ENCODE measurements at regions not wholly inside any gene's neighbourhood (a gene's known extent, or its start where the extent isn't known, plus 50 kb on each side); places are given as distances from the start of the nearest gene placed in this dataset.
A peak's percentile ranks its signal among the peaks of the same experiment; 100 is the strongest.

GRCh38 chr6:14720411-14721102 lies 525.3 kb upstream of the JARID2 start:
- no peak overlapping the region for H3K9ac ChIP-seq (ENCODE audit: low read length)
- no peaks in the 10 kb centered on the region for H3K36me3 ChIP-seq (ENCODE audit: insufficient read depth, low read length)
- H3K9me2 ChIP-seq (ENCODE audit: insufficient read depth, low read length): no peaks in the 10 kb centered on the region
- no peak overlapping the region for H3K4me2 ChIP-seq (ENCODE audit: low read length)
- H3F3A ChIP-seq (ENCODE audit: insufficient read depth, low read length, poor library complexity, severe bottlenecking): no peaks in the 10 kb centered on the region
- H3K79me2 ChIP-seq (replicated peaks; ENCODE audit: insufficient read depth, low read length): no peaks in the 10 kb centered on the region
- H3K27ac ChIP-seq (ENCODE audit: low read length): peak overlapping the region; percentile 13
- H2AFZ ChIP-seq (ENCODE audit: low read depth, low read length): no peak overlapping the region
- no peaks in the 10 kb centered on the region for H3K27me3 ChIP-seq (ENCODE audit: insufficient read depth, low read depth, low read length)
- TF ChIP-seq TAF1 (IDR thresholded peaks at IDR 0.05; ENCODE audit: low read depth): no peak
- no peak for TF ChIP-seq CTCF (IDR thresholded peaks at IDR 0.05; ENCODE audit: poor library complexity, severe bottlenecking)
- TF ChIP-seq EP300 (conservative IDR thresholded peaks at IDR 0.05; ENCODE audit: poor library complexity, severe bottlenecking): no peak
- no peak for TF ChIP-seq EZH2 (IDR thresholded peaks at IDR 0.05; ENCODE audit: borderline replicate concordance, insufficient read depth, low read length, poor library complexity, severe bottlenecking)
- no peak for TF ChIP-seq MXI1 (conservative IDR thresholded peaks at IDR 0.05; ENCODE audit: poor library complexity, severe bottlenecking)
- no peak for TF ChIP-seq SMC3 (conservative IDR thresholded peaks at IDR 0.05; ENCODE audit: poor library complexity)
- TF ChIP-seq POLR2AphosphoS5 (IDR thresholded peaks at IDR 0.05): no peak
- no peak for TF ChIP-seq REST (IDR thresholded peaks at IDR 0.05; ENCODE audit: borderline replicate concordance)
- no peak for TF ChIP-seq RAD21 (conservative IDR thresholded peaks at IDR 0.05)
- no peaks in the 10 kb centered on the region for H4K20me1 ChIP-seq (ENCODE audit: insufficient read depth)
- no peaks in the 10 kb centered on the region for H3K9me3 ChIP-seq (ENCODE audit: low read length)
- H3K4me3 ChIP-seq (ENCODE audit: low read length): no peak overlapping the region

- Histone ChIP-seq H2AFZ (ENCODE audit: low read depth, low read length) (no peak overlapping the region), H3K4me3 (ENCODE audit: low read length) (no peak overlapping the region), H3K9ac (ENCODE audit: low read length) (no peak overlapping the region), H3K4me2 (ENCODE audit: low read length) (no peak overlapping the region), H3K9me2 (ENCODE audit: insufficient read depth, low read length) (no peaks in the 10 kb centered on the region), H3F3A (ENCODE audit: insufficient read depth, low read length, poor library complexity, severe bottlenecking) (no peaks in the 10 kb centered on the region), H3K9me3 (ENCODE audit: low read length) (no peaks in the 10 kb centered on the region), H3K27ac (ENCODE audit: low read length) (peak overlapping the region; percentile 13), H4K20me1 (ENCODE audit: insufficient read depth) (no peaks in the 10 kb centered on the region), H3K79me2 (replicated peaks; ENCODE audit: insufficient read depth, low read length) (no peaks in the 10 kb centered on the region), H3K27me3 (ENCODE audit: insufficient read depth, low read depth, low read length) (no peaks in the 10 kb centered on the region), H3K36me3 (ENCODE audit: insufficient read depth, low read length) (no peaks in the 10 kb centered on the region)
- TF ChIP-seq EZH2 (IDR thresholded peaks at IDR 0.05; ENCODE audit: borderline replicate concordance, insufficient read depth, low read length, poor library complexity, severe bottlenecking) (no peak), SMC3 (conservative IDR thresholded peaks at IDR 0.05; ENCODE audit: poor library complexity) (peak; percentile 39), TAF1 (IDR thresholded peaks at IDR 0.05; ENCODE audit: low read depth) (no peak), POLR2AphosphoS5 (IDR thresholded peaks at IDR 0.05) (peak; percentile 50), EP300 (conservative IDR thresholded peaks at IDR 0.05; ENCODE audit: poor library complexity, severe bottlenecking) (peak; percentile 61), REST (IDR thresholded peaks at IDR 0.05; ENCODE audit: borderline replicate concordance) (peak; percentile 58), CTCF (IDR thresholded peaks at IDR 0.05; ENCODE audit: poor library complexity, severe bottlenecking) (no peak)
These were observed 524.6 kb upstream of the JARID2 start for GRCh38 chr6:14721103-14721758.
